ENCODE measurements at regions not wholly inside any gene's neighbourhood (a gene's known extent, or its start where the extent isn't known, plus 50 kb on each side); places are given as distances from the start of the nearest gene placed in this dataset.

- no peaks in the 10 kb centered on the region for H3K9me3 ChIP-seq (replicated peaks)
- H3K4me1 ChIP-seq (replicated peaks), result peaks cover 22% of the 10 kb centered on the region
- peaks cover 20% of the 10 kb centered on the region for H3K36me3 ChIP-seq
- peak; percentile 91 to 95 for DNase-seq (ENCODE audit: low read depth in 1 of 2, low spot score in 2 of 2)
- peak overlapping the region; percentile 48 for H3K4me3 ChIP-seq
- peak overlapping the region; percentile 67 for H3K27ac ChIP-seq
- no peaks in the 10 kb centered on the region for H3K27me3 ChIP-seq (replicated peaks)
Observed at GRCh38 chr1:198935306-198935921, 296.6 kb downstream of the PTPRC start.

DNA sequence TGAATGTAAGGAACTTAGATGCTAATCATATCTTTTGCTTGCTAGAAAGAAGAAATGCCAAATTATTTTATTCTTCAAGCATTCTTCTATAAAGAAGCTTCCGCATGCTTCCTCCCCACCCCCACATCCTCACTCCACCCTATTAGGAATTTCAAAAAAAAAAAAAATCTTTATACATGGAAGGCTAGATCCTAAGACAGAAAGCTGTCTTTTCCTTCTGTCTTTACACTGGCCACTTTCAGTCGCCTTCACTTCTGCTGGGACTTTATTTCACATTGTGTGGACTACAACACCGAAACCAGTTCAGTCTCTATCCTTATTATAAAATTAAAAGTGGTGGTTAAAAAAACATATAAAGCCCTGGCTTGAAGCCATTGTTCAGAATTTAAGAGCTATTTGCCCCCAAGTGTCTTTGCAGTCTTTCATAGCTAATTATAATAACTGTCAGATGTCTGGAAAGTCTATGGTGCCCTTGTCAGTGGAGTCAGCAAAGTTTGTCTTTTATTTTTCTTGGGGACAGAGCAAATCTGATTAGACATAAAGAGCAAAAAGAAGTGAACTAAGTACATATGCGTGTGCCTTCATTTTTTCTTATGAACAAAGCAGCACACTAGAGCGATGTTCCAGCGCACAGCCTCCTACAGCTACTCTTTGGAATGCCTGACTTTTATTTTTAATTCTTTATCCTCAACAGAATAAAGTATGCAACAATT, 297.7 kb downstream of the PTPRC start:
- H3K4me3 ChIP-seq, result peak overlapping the region; percentile 48
- H3K36me3 ChIP-seq, result peaks cover 20% of the 10 kb centered on the region
- H3K9me3 ChIP-seq (replicated peaks), result no peaks in the 10 kb centered on the region
- H3K27me3 ChIP-seq (replicated peaks), result no peaks in the 10 kb centered on the region
- peak overlapping the region; percentile 67 for H3K27ac ChIP-seq
- DNase-seq (ENCODE audit: low read depth in 1 of 2, low spot score in 2 of 2), result peak in 1 of 2 experiments; percentile 65
- peaks cover 19% of the 10 kb centered on the region for H3K4me1 ChIP-seq (replicated peaks)

DNA sequence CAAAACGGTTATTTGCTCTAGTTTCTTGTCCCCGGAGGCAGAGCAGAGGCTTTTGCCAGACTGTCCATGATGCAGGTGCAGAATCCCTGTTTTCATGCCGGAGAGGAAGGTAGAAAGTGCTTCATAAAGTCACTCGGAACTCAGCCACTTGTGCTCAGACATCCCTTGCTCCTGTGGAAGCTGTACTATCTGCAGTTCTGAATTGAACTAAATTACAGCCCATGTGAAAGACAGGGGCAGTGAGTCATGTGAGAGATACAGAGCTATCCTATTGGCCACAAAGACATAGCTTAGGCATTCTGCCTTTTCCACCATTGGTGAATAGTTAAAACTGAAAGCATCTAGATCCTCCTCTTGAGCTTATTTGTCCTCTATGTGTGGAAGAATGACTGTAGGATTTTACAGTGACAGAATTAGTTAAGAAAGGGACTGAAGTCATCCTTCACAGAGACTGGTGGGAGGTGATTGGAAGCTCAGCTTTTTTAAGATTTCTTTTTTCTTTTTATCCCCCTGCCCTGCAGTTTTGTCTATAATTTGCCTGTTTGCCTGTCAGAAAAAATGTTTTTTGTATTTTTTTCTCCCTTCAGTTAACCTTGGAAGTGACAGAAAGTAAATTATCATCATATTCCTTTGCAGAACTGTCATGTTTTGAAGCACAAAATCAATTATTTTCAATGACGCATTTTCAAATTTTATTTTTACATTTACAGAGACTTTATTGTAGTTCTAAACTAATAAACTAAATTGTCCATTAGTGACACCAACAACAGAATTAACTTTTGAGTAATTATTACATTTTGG, 298.6 kb downstream of the PTPRC start:
- DNase-seq (ENCODE audit: low read depth in 1 of 2, low spot score in 2 of 2), result peak; percentile 68 to 86
- peaks cover 18% of the 10 kb centered on the region for H3K36me3 ChIP-seq
- H3K27me3 ChIP-seq (replicated peaks), result no peaks in the 10 kb centered on the region
- peak overlapping the region; percentile 67 for H3K27ac ChIP-seq
- no peaks in the 10 kb centered on the region for H3K9me3 ChIP-seq (replicated peaks)
- peaks cover 15% of the 10 kb centered on the region for H3K4me1 ChIP-seq (replicated peaks)
- H3K4me3 ChIP-seq, result peak overlapping the region; percentile 48

DNA sequence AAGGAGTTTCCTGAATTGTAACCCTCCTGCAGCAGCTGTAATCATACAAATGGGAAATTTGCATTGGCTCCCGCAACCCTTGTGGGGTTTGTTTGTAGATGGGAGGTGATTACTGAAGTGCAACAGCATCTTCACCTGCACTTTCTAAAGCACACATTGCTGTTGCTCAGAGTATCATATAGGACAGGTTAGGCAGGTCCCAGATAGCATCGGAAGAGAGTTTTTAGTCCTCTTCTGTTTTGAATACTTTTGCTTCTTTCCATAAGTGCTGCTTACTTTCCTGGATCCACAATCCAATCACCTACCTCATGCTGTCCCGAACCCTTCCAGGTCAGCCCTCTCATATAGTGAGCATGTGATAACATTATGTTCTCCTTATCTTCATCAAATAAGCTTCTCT, 300.4 kb downstream of the PTPRC start:
- Histone ChIP-seq H3K27me3 (replicated peaks) (no peaks in the 10 kb centered on the region), H3K27ac (no peak overlapping the region)
- no peak for DNase-seq (ENCODE audit: low read depth in 1 of 2, low spot score in 2 of 2)

GRCh38 chr1:198939956-198940355, 301.1 kb downstream of the PTPRC start:
- no peaks in the 10 kb centered on the region for H3K9me3 ChIP-seq (replicated peaks)
- H3K27ac ChIP-seq, result no peak overlapping the region
- H3K36me3 ChIP-seq, result peaks cover 4% of the 10 kb centered on the region
- H3K4me1 ChIP-seq (replicated peaks), result 0 out of 2 replicates have a peak, but pooled peaks cover 4% of the 10 kb centered on the region
- no peaks in the 10 kb centered on the region for H3K27me3 ChIP-seq (replicated peaks)
- DNase-seq (ENCODE audit: low read depth in 1 of 2, low spot score in 2 of 2), result no peak
- no peak overlapping the region for H3K4me3 ChIP-seq

More for the DNA sequence above, 300.4 kb downstream of the PTPRC start:
- 0 out of 2 replicates have a peak, but pooled peaks cover 4% of the 10 kb centered on the region for H3K4me1 ChIP-seq (replicated peaks)
- no peak overlapping the region for H3K4me3 ChIP-seq
- no peaks in the 10 kb centered on the region for H3K9me3 ChIP-seq (replicated peaks)
- peaks cover 8% of the 10 kb centered on the region for H3K36me3 ChIP-seq

GRCh38 chr1:198942466-198942865, 303.6 kb downstream of the PTPRC start:
- no peak overlapping the region for H3K4me3 ChIP-seq
- no peaks in the 10 kb centered on the region for H3K27me3 ChIP-seq (replicated peaks)
- DNase-seq (ENCODE audit: low read depth in 1 of 2, low spot score in 2 of 2), result no peak
- no peaks in the 10 kb centered on the region for H3K4me1 ChIP-seq (replicated peaks)
- H3K36me3 ChIP-seq, result no peaks in the 10 kb centered on the region
- no peaks in the 10 kb centered on the region for H3K9me3 ChIP-seq (replicated peaks)
- no peak overlapping the region for H3K27ac ChIP-seq

DNA sequence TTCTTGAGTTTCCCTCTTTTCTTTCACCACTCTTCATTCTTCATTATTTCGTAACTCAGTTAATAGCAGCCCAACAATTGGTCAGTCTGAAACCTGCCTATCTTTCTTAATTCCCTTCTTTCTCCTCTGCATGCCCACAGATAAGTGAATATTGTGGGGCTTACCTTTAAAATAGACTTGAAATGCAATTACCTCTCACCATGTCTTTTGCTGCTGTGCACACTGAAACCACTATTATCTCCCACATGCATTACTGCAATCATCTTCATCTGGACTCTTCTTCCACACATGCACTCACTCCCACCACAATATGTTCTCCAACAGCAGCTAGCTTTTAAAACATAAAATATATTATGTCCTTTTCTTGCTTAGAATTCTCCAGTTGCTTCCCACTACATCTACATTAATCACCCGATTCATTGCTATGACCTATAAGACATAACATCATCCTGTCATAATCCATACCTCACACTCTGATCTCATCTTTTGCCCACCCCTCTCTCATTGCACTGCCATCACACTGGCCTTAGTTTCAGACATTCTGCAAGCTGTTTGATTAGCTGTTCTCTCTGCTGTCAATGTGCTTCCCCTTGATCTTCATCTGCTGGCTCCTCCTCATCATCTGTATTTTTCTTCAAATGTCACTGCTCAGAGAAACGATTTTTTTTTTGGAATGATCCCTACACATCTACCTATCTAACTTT, 304.8 kb downstream of the PTPRC start:
- no peak overlapping the region for H3K4me3 ChIP-seq
- no peak overlapping the region for H3K27ac ChIP-seq
- DNase-seq (ENCODE audit: low read depth in 1 of 2, low spot score in 2 of 2), result no peak

DNA sequence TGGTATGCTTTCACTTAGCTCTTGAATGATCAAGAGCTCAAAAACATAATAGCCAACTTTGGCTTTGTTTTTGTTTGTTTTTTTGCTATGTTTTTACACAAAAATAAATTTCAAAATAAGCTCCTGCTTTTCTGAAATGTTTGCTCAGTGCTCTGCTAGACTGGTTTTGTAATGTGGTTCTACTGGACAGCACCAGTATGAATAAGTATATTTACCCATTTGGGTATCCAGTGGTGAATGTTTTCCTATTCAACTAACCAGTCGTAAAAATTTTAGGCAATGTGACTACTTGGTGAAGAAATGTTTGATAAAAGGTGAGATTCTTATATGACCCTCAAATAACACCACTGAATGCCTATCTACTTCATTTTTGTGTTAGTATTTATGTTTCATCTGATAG, 308.6 kb downstream of the PTPRC start:
- Histone ChIP-seq H3K27ac (no peak overlapping the region), H3K27me3 (replicated peaks) (no peaks in the 10 kb centered on the region), H3K4me1 (replicated peaks) (no peaks in the 10 kb centered on the region), H3K36me3 (no peaks in the 10 kb centered on the region), H3K4me3 (no peak overlapping the region), H3K9me3 (replicated peaks) (no peaks in the 10 kb centered on the region)
- DNase-seq (ENCODE audit: low read depth in 1 of 2, low spot score in 2 of 2), result no peak

More for the DNA sequence above, 304.8 kb downstream of the PTPRC start:
- Histone ChIP-seq H3K9me3 (replicated peaks) (no peaks in the 10 kb centered on the region), H3K36me3 (no peaks in the 10 kb centered on the region), H3K27me3 (replicated peaks) (no peaks in the 10 kb centered on the region), H3K4me1 (replicated peaks) (no peaks in the 10 kb centered on the region)

DNA sequence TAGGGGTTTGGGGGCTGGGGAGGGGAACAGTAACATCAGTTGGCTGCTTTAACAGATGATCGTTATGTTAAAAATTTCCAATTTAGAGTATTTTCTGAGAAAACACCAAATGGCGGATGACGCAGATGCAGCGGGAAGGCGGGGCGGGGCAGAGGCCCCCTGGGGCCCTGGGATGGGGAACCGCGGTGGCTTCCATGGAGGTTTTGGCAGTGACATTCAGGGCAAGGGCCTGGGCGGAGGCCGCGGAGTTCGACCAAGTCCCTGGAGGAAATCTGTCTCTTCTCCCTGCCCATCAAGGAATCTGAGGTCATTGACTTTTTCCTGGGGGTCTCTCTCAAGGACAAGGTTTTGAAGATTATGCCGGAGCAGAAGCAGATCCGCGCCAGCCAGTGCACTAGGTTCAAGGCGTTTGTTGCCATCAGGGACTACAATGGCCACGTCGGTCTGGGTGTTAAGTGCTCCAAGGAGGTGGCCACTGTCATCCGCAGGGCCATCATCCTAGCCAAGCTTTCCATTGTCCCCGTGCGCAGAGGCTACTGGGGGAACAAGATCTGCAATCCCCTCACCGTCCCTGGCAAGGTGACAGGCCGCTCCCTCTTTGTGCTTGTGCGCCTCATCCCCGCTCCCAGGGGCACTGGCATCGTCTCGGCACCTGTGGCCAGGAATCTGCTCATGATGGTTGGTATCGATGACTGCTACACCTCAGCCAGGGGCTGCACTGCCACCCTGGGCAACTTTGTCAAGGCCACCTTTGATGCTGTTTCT, 310.2 kb downstream of the PTPRC start:
- no peaks in the 10 kb centered on the region for H3K27me3 ChIP-seq (replicated peaks)
- H3K36me3 ChIP-seq, result no peaks in the 10 kb centered on the region
- no peaks in the 10 kb centered on the region for H3K4me1 ChIP-seq (replicated peaks)
- H3K9me3 ChIP-seq (replicated peaks), result no peaks in the 10 kb centered on the region
- DNase-seq (ENCODE audit: low read depth in 1 of 2, low spot score in 2 of 2), result no peak
- no peak overlapping the region for H3K27ac ChIP-seq
- no peak overlapping the region for H3K4me3 ChIP-seq

DNA sequence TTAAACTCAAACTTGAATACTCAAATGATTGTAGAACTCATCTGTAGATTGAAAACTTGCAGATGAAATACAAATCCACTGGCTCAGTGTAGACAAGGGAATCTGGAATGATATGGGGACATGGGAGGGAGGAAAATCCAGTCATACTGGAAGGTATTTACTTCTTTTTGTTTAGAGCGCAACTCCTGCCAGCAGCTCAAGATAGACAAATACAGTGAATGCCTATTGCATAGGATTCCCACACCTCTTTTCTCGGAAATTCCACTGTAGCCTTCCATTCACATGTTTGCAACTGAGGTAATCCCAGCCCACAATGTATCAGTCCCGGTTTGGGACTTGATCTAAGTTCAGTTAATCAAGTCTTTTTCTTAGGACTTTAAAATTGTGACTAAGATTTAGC, 311.2 kb downstream of the PTPRC start:
- Histone ChIP-seq H3K27ac (no peak overlapping the region), H3K9me3 (replicated peaks) (no peaks in the 10 kb centered on the region), H3K4me3 (no peak overlapping the region), H3K4me1 (replicated peaks) (no peaks in the 10 kb centered on the region), H3K36me3 (no peaks in the 10 kb centered on the region), H3K27me3 (replicated peaks) (no peaks in the 10 kb centered on the region)
- DNase-seq (ENCODE audit: low read depth in 1 of 2, low spot score in 2 of 2), result no peak

GRCh38 chr1:198955085-198955484, 316.2 kb downstream of the PTPRC start:
- no peaks in the 10 kb centered on the region for H3K9me3 ChIP-seq (replicated peaks)
- H3K4me1 ChIP-seq (replicated peaks), result no peaks in the 10 kb centered on the region
- H3K4me3 ChIP-seq, result no peak overlapping the region
- H3K36me3 ChIP-seq, result no peaks in the 10 kb centered on the region
- DNase-seq (ENCODE audit: low read depth in 1 of 2, low spot score in 2 of 2), result no peak
- H3K27ac ChIP-seq, result no peak overlapping the region
- no peaks in the 10 kb centered on the region for H3K27me3 ChIP-seq (replicated peaks)

DNA sequence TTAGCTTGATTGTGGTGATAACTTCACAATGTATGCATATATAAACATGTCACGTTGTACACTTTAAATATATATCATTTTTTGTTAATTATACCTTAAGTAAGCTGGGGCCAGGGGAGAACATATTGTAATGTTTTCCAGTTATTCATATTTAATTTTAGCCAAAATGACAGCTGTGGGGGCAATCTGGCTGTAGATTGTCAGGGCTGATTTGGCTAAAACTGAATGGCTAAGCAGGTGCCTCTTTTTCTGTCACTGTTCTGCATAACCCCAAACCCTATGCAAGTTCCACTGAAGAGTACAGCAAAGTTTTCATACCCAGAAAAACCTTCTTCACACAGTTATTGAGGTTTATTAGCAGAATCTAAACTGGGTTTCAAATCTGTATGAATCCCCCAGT, 318.2 kb downstream of the PTPRC start:
- Histone ChIP-seq H3K4me1 (replicated peaks) (no peaks in the 10 kb centered on the region), H3K36me3 (no peaks in the 10 kb centered on the region), H3K27ac (no peak overlapping the region), H3K4me3 (no peak overlapping the region), H3K9me3 (replicated peaks) (no peaks in the 10 kb centered on the region), H3K27me3 (replicated peaks) (no peaks in the 10 kb centered on the region)
- no peak for DNase-seq (ENCODE audit: low read depth in 1 of 2, low spot score in 2 of 2)

DNA sequence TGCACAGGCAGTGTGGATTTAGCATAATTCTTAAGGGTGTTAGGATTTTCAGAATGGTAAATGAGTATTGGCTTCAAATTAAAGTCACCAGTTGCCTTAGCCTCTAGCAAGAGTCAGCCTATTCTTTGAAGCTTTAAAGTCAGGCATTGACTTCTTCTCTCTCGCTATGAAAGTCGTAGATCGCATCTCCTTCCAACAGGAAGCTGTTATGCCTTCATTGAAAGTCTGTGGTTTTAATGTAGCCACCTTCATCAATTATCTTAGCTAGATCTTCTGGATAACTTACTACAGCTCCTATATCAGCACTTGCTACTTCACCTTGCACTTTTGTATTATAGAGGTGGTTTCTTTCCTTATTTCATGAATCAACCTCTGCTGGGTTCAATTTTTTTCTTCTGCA, 320.2 kb downstream of the PTPRC start:
- Histone ChIP-seq H3K9me3 (replicated peaks) (no peaks in the 10 kb centered on the region), H3K27ac (no peak overlapping the region), H3K4me1 (replicated peaks) (no peaks in the 10 kb centered on the region), H3K27me3 (replicated peaks) (no peaks in the 10 kb centered on the region), H3K36me3 (no peaks in the 10 kb centered on the region), H3K4me3 (no peak overlapping the region)
- DNase-seq (ENCODE audit: low read depth in 1 of 2, low spot score in 2 of 2), result no peak
